Thymus (tissue), 11 donors: ENCODE measurements at regions not wholly inside any gene's neighbourhood (a gene's known extent, or its start where the extent isn't known, plus 50 kb on each side); places are given as distances from the start of the nearest gene placed in this dataset.
"Not testable (repeated sequence)": the region's sequence is repeated elsewhere in the genome, so short reads cannot be mapped to it uniquely, and the experiment has no call there.

Source experiments
- DNase-seq, 9 donors: peaks; one replicate each; pipeline ENCODE4 v3.0.0-alpha.2; 2013; ENCODE audit warnings: low spot score in 9 of 9, low read depth in 6 of 9, missing footprints in 1 of 9
- H3K27ac ChIP-seq, 2 donors: one replicate each; pipeline ENCODE4 v1.5.1; 2013; ENCODE audit warnings: control low read depth in 1 of 2, low read depth in 1 of 2, low read length in 1 of 2, mild to moderate bottlenecking in 1 of 2, moderate library complexity in 1 of 2
- H3K27me3 ChIP-seq, 2 donors: one replicate each; pipeline ENCODE4 v1.5.1; 2013; ENCODE audit warnings: low read length in 1 of 2; ENCODE audit not compliant: control insufficient read depth in 2 of 2, insufficient read depth in 1 of 2
- H3K36me3 ChIP-seq, 2 donors: one replicate each; pipeline ENCODE4 v1.5.1; 2013; ENCODE audit warnings: low read length in 1 of 2, mild to moderate bottlenecking in 1 of 2, moderate library complexity in 1 of 2; ENCODE audit not compliant: control insufficient read depth in 2 of 2, insufficient read depth in 2 of 2
- H3K4me1 ChIP-seq, 2 donors: one replicate each; pipeline ENCODE4 v1.5.1; 2013; ENCODE audit warnings: low read length in 2 of 2; ENCODE audit not compliant: control insufficient read depth in 2 of 2, insufficient read depth in 2 of 2
- H3K4me3 ChIP-seq, 2 donors: one replicate each; pipeline ENCODE4 v1.5.1; 2013; ENCODE audit warnings: low read length in 2 of 2, control low read depth in 1 of 2, mild to moderate bottlenecking in 1 of 2
- H3K9me3 ChIP-seq, 2 donors: one replicate each; pipeline ENCODE4 v1.5.1; 2013; ENCODE audit warnings: low read length in 1 of 2, mild to moderate bottlenecking in 1 of 2; ENCODE audit not compliant: control insufficient read depth in 2 of 2, insufficient read depth in 1 of 2
- WGBS: extraction: QIAGEN DNeasy Blood & Tissue Kit; methylation state at CpG from one replicate; pipeline ENCODE4 v1.1.7; 2013; 5-methylcytosine and 5-hydroxymethylcytosine counted together
- donor health status: healthy.

DNA sequence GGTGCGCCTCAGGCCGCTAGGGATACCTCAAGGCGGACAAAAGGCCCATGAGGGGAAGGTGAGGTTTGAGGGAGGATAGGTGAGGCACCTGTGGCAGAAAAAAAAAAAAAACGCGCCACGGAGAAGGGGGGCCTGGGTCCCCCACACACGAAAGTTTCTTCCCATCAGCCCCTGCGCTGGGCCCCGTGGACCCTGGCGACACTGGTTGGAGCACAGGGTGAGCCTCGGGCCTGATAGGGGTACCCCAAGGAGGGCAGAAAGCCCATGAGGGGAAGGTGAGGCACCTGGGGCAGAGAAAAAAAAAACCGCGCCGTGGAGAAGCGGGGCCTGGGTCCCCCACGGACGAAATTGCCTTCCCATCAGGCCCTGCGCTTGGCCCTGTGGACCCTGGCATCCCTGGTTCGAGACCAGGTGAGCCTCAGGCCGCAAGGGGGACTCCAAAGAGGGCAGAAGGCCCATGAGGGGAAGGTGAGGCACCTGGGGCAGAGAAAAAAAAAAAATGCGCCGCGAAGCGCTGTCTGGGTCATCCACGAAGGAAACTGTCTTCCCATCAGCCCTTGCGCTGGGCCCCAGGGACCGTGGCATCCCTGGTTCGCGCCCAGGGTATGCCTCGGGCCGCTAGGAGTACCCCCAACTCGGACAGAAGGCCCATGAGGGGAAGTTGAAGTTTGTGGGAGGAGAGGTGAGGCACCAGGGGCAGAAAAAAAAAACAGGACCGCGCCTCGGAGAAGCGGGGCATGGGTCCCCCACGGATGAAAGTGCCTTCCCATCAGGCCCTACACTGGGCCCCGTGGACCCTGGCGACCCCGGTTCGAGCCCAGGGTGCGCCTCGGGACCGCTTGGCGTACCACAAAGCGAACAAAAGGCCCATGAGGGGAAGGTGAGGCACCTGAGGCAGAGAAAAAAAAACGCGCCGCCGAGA, 226.2 kb downstream of the CCDC74A start:
- Histone ChIP-seq H3K4me3 (no peak overlapping the region), H3K36me3 (no peaks in the 10 kb centered on the region), H3K27me3 (no peaks in the 10 kb centered on the region), H3K4me1 (no peaks in the 10 kb centered on the region), H3K9me3 (peaks cover 2 to 35% of the 10 kb centered on the region in 2 donors), H3K27ac (no peak overlapping the region)
- no peak for DNase-seq
- WGBS = 79% methylated on average over 50 of the region's 50 CpGs

- DNase-seq = no peak
- no peaks in the 10 kb centered on the region for H3K36me3 ChIP-seq
- no peaks in the 10 kb centered on the region for H3K27me3 ChIP-seq
- H3K4me1 ChIP-seq = no peaks in the 10 kb centered on the region
- no peak overlapping the region for H3K4me3 ChIP-seq
- H3K27ac ChIP-seq = no peak overlapping the region
- 88% methylated on average over 41 of the region's 41 CpGs for WGBS
- peaks cover 2 to 42% of the 10 kb centered on the region in 2 donors for H3K9me3 ChIP-seq
These were observed 227.4 kb downstream of the CCDC74A start for GRCh38 chr2:131754929-131755720.

- 91% methylated on average over 40 of the region's 40 CpGs for WGBS
- no peaks in the 10 kb centered on the region for H3K36me3 ChIP-seq
- peaks cover 2 to 42% of the 10 kb centered on the region in 2 donors for H3K9me3 ChIP-seq
- no peak overlapping the region for H3K27ac ChIP-seq
- no peaks in the 10 kb centered on the region for H3K27me3 ChIP-seq
- H3K4me3 ChIP-seq = no peak overlapping the region
- no peak for DNase-seq
- H3K4me1 ChIP-seq = no peaks in the 10 kb centered on the region
These were observed 228.6 kb downstream of the CCDC74A start for GRCh38 chr2:131756141-131756907.

DNA sequence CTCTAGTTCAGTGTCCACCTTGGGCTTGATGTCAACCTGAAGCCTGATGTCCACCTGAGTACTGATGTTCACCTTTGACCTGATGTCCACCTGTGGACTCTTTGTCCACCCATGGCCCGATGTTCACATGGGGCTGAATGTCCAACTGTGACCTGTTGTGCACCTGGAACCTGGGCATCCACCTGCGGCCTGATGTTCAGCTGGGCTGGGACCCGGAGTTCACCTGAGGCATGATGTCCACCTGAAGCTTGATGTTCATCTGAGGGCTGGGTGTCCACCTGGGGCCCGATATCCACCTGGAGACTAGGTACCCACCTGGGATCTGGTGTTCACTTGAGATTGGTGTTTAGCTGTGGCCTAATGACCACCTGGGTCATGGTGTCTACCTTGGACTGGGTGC, 231.3 kb downstream of the CCDC74A start:
- WGBS = 97% methylated on average over 4 of the region's 4 CpGs
- DNase-seq, H3K4me1 ChIP-seq, H3K27ac ChIP-seq, H3K4me3 ChIP-seq, H3K36me3 ChIP-seq, H3K27me3 ChIP-seq: not testable (repeated sequence)
- peaks cover 2 to 36% of the 10 kb centered on the region in 2 donors for H3K9me3 ChIP-seq

- not testable (repeated sequence) for H3K27ac ChIP-seq, H3K4me3 ChIP-seq, DNase-seq, H3K9me3 ChIP-seq, H3K4me1 ChIP-seq, H3K36me3 ChIP-seq, H3K27me3 ChIP-seq
- WGBS = 88% methylated on average over 10 of the region's 10 CpGs
These were observed 247.4 kb downstream of the CCDC74A start for GRCh38 chr2:131774955-131775555.

DNA sequence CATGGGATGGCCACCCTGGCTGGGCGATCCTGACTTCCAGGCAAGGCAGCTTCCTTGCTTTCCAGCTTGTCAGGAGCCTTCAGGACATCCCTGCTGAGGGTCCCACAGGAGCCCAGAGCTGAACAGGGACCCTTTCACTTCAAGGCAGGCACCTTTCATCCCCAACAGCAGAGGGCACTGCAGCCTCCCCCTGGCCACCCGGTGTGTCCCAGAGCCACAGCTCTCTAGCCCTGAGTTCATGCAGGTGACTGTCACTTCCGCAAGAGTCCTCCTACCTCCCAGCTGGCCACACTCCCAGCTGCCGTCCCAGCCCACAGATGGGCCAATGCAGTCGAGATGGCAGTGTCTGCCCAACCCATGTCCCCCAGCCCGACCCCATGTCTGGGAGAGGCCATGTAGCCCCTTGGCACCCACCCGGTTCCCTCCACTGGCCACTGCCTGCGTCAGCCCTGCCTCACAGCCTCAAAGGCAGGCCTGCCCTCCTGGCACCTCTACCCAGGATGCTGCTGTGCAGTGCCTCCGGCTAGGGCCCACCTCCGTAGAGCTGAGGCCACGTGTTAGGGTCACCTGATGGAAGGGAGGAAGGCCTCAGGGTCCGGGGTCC, 248.3 kb downstream of the CCDC74A start:
- not testable (repeated sequence) for H3K36me3 ChIP-seq, DNase-seq, H3K27me3 ChIP-seq, H3K9me3 ChIP-seq, H3K4me3 ChIP-seq, H3K4me1 ChIP-seq, H3K27ac ChIP-seq
- WGBS = 84% methylated on average over 12 of the region's 12 CpGs

DNA sequence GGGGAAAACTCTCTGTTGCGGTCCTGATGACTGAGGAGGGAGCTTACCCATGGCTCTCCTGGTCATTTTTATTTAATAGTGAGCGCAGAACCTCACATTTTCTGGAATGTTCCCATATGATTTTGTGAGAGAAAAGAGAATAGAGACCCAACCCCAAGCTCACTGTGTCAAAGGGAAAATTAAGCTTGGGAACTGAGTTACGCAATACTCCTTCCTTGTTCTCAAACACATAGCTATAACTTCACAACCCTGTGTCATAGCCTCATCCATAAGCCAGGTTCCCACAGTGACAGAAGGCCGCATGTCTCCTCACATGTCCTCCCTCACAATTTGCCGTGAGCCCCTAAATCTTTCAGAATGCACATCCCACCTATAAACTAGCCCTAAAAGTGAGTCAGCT, 252.8 kb downstream of the CCDC74A start:
- 94% methylated on average over 5 of the region's 5 CpGs for whole genome bisulfite sequencing
- not testable (repeated sequence) for DNase-seq

DNA sequence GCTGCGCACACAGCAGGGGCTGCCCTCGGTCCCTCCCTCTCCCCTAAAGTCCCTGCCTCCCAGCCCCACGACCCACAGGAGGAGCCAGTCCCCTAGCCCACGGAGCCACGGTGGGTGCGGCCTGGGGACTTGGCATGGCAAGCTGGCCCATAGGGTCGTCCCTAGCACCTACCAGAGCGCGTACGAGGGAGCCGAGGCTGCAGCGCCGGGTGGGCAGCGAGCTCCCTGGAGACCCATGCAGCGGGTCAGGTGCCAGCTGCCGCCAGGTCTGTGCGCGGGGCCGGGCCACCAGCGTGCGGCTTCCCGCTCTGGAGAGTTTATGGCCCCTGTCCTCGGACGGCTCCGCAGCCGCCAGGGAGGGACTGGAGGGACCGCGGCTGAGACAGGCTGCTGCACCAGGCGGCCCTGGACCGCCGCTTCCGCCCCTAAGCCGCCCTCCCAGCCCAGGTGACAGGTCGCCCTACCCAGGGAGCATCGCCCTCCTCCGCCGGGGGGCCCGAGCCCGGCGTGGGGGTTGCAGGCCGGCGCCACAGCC, 273.6 kb downstream of the CCDC74A start:
- Histone ChIP-seq H3K27me3 (peaks cover 0 to 4% of the 10 kb centered on the region in 2 donors), H3K9me3 (no peaks in the 10 kb centered on the region), H3K36me3 (no peaks in the 10 kb centered on the region), H3K4me3 (no peak overlapping the region), H3K4me1 (no peaks in the 10 kb centered on the region), H3K27ac (no peak overlapping the region)
- DNase-seq = peak in 2 of 9 donors; percentile 3 to 4
- WGBS = 70% methylated on average over 42 of the region's 42 CpGs

More for the DNA sequence above, 252.8 kb downstream of the CCDC74A start:
- H3K36me3 ChIP-seq, H3K9me3 ChIP-seq, H3K27me3 ChIP-seq, H3K27ac ChIP-seq, H3K4me3 ChIP-seq, H3K4me1 ChIP-seq: not testable (repeated sequence)
